Astrocyte of the spinal cord (primary cell): ENCODE measurements at regions not wholly inside any gene's neighbourhood (a gene's known extent, or its start where the extent isn't known, plus 50 kb on each side); places are given as distances from the start of the nearest gene placed in this dataset.
A peak's percentile ranks its signal among the peaks of the same experiment; 100 is the strongest.

ENCODE experiments used
- DNase-seq: peaks from one replicate; pipeline ENCODE4 v3.0.0; 2011; ENCODE audit warnings: low read depth, low spot score
- H3K4me3 ChIP-seq: 2 replicates; pipeline ENCODE4 v1.5.1; 2011; ENCODE audit warnings: low read depth, mild to moderate bottlenecking, low read length, moderate library complexity
- in situ Hi-C: cut with HindIII; loops from 2 replicates; pipeline ENCODE4 v1.10.0; 2017; ENCODE audit warnings: low sequenced_read_pairs
- TF ChIP-seq, protein P1 (sequence below): IDR thresholded peaks from 2 replicates; pipeline ENCODE4 v1.5.1; 2012; ENCODE audit warnings: low read depth, mild to moderate bottlenecking, low read length, inconsistent platforms

- TF ChIP-seq, protein P1, sequence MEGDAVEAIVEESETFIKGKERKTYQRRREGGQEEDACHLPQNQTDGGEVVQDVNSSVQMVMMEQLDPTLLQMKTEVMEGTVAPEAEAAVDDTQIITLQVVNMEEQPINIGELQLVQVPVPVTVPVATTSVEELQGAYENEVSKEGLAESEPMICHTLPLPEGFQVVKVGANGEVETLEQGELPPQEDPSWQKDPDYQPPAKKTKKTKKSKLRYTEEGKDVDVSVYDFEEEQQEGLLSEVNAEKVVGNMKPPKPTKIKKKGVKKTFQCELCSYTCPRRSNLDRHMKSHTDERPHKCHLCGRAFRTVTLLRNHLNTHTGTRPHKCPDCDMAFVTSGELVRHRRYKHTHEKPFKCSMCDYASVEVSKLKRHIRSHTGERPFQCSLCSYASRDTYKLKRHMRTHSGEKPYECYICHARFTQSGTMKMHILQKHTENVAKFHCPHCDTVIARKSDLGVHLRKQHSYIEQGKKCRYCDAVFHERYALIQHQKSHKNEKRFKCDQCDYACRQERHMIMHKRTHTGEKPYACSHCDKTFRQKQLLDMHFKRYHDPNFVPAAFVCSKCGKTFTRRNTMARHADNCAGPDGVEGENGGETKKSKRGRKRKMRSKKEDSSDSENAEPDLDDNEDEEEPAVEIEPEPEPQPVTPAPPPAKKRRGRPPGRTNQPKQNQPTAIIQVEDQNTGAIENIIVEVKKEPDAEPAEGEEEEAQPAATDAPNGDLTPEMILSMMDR = no peak
- DNase-seq = no peak
- in situ Hi-C loops = no loop called here
- H3K4me3 ChIP-seq = no peak overlapping the region
These were observed 109.7 kb downstream of the PTPRS start for GRCh38 chr19:5230730-5231555.

GRCh38 chr19:5229778-5230335, 110.8 kb downstream of the PTPRS start:
- H3K4me3 ChIP-seq = no peak overlapping the region
- DNase-seq = no peak
- in situ Hi-C loops = no loop called here
- TF ChIP-seq, protein P1 = no peak

DNA sequence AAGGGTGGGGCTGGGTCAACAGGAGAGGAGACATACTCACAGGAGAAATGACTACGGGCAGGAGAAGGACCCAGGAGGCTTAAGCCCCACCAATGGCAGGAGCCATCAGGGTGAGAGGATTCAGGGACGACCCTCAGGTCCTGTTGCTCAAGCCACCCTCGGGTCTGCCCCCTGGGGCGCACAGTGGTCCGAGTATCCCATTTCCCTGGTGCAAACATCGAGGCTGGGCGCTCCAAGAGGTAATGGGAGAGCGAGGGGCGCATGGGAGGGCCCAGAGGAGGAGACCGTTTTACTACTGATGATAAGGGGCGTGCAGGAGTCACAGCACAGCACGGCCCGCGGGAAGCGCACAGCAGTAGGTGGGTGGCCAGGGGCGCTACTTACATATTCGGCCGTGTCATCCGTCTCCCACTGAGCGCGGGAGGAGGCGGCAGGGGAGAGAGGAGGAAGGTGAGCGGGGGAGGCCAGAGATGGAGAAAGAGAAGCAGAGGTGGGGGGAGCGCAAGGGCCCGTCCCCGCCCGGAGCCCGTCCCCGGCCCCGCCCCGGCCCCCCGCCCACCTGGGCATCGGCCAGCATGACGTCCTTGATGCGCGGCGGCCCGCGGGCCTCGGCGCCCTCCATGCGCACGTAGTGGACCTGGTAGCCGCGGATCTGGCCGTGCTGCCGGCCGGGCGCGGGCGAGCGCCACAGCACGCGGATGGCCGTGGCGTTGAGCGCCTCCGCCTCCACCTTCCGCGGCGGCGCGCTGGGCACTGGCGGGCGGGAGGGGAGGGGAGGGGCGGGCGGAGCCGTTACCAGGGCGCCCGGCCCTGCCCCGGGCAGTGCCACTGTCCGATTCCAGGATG, 111.5 kb downstream of the PTPRS start:
- no peak for DNase-seq
- in situ Hi-C loops = no loop called here
- no peak overlapping the region for H3K4me3 ChIP-seq
- TF ChIP-seq, protein P1 = no peak

- H3K4me3 ChIP-seq = no peak overlapping the region
- in situ Hi-C loops = no loop called here
- TF ChIP-seq, protein P1 = no peak
- DNase-seq = no peak
These were observed 112.1 kb downstream of the PTPRS start for GRCh38 chr19:5228490-5228889.

DNA sequence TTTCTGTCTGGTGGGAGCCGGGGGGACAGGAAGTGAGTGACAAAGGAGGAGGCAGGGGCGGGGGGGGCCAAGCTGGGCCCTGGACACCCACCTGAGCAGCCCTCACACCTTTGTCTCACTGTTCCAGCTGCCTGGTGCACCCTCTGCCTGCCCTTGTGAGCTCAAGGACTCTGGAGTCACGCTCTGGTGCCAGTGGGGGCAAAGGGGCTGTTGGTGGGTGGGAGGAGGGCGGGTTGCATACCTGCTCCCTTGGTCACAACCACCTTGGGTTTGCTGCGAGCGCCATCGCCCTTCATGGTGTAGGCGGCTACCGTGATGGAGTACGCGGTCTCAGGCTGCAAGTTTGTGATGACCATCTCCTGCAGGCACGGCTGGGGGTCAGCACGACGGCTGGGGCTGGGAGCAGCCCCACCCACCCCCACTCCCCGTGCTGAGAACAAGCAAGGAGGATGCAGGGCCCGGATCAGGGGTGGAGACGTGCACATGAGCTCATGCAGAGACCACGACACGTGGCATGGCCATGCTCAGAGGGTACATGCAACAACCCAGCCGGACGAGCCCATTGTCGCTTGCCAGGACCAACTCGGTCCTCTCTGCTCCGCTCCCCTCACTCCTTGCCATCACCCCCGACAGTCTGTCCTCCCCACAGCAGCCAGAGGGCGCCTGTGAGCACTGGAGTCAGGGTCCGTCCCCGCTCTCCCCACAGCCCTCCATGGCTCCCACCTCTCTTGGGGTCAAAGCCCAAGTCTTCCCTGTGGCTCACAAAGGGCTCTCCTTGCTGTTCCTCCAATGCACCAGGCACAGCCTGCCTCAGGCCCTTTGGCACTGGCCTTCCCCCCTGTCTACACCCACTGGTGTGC, 114.9 kb downstream of the PTPRS start:
- no peak overlapping the region for H3K4me3 ChIP-seq
- in situ Hi-C loops = no loop called here
- DNase-seq = no peak
- TF ChIP-seq, protein P1 = peak; percentile 66

- TF ChIP-seq, protein P1 = no peak
- in situ Hi-C loops = no loop called here
- no peak for DNase-seq
- H3K4me3 ChIP-seq = no peak overlapping the region
These were observed 116.1 kb downstream of the PTPRS start for GRCh38 chr19:5224480-5224879.
